Stomach (tissue), 8 donors: ENCODE measurements at regions not wholly inside any gene's neighbourhood (a gene's known extent, or its start where the extent isn't known, plus 50 kb on each side); places are given as distances from the start of the nearest gene placed in this dataset.

Experiments
- DNase-seq, 2 donors: peaks; one replicate each; pipeline versions ENCODE4 v3.0.0 to v3.0.0-alpha.2; 2013 to 2019
- H3K27ac ChIP-seq, 5 donors: fragments of 200-600 bp in 4 of 5; sonication (generic) in 4 of 5; one replicate each; pipeline ENCODE4 v1.5.1; 2013 to 2019; ENCODE audit warnings: mild to moderate bottlenecking in 1 of 5, moderate library complexity in 1 of 5
- H3K27me3 ChIP-seq, 3 donors: fragments of 200-600 bp; sonication (generic); one replicate each; pipeline ENCODE4 v1.5.1; 2017 to 2019; ENCODE audit warnings: mixed run types in 1 of 3
- H3K36me3 ChIP-seq, 4 donors: fragments of 200-600 bp; sonication (generic); 1 replicate in 3 of 4; 2 replicates in 1 of 4; pipeline ENCODE4 v1.5.1; 2016 to 2019
- H3K4me1 ChIP-seq, 4 donors: fragments of 200-600 bp; sonication (generic); one replicate each; pipeline ENCODE4 v1.5.1; 2016 to 2019
- H3K4me3 ChIP-seq, 4 donors: fragments of 200-600 bp; sonication (generic) in 3 of 4; one replicate each; pipeline ENCODE4 v1.5.1; 2016 to 2019; ENCODE audit warnings: mild to moderate bottlenecking in 1 of 4
- H3K9me3 ChIP-seq, 4 donors: fragments of 200-600 bp; sonication (generic); one replicate each; pipeline ENCODE4 v1.5.1; 2016 to 2019
- CTCF ChIP-seq, 7 experiments: fragments of 450-650 bp in 4 of 7; fragments of 200-600 bp in 3 of 7; sonication (generic) in 3 of 7; IDR thresholded peaks; one replicate each; pipeline ENCODE4 v1.5.1; 2016 to 2019; ENCODE audit warnings: antibody characterized with exemption in 7 of 7, control low read depth in 2 of 7, mild to moderate bottlenecking in 1 of 7
- EP300 ChIP-seq: sonication (generic); formaldehyde crosslinking; IDR thresholded peaks from one replicate; pipeline ENCODE4 v1.6.1; 2017; ENCODE audit warnings: antibody characterized with exemption
- POLR2A ChIP-seq, 4 donors: fragments of 450-650 bp; IDR thresholded peaks; one replicate each; pipeline ENCODE4 v1.6.1; 2016; ENCODE audit warnings: antibody characterized with exemption in 4 of 4, control low read depth in 2 of 4, mild to moderate bottlenecking in 1 of 4, moderate library complexity in 1 of 4
- POLR2AphosphoS5 ChIP-seq, 3 donors: sonication (generic); formaldehyde crosslinking; IDR thresholded peaks; one replicate each; pipeline ENCODE4 v1.6.1; 2016; ENCODE audit warnings: antibody characterized with exemption in 3 of 3
- WGBS, 5 donors: extraction: QIAGEN DNeasy Blood & Tissue Kit in 3 of 5; methylation state at CpG; one replicate each; pipeline versions ENCODE4 v1.1.5 to v1.1.7; 2013 to 2018; 5-methylcytosine and 5-hydroxymethylcytosine counted together
- intact Hi-C: fragments of 100-400 bp; cut with DNase I; formaldehyde crosslinking; loops from one replicate; pipeline ENCODE4 v1.15.1; 2023; ENCODE audit warnings: low total_unique reads
- donor health status: healthy with polysubstance abuse.
- donor health status: Bipolar disorder and iron deficiency.
- donor health status: healthy.

- no peak for DNase-seq
- Histone ChIP-seq H3K4me1 (no peaks in the 10 kb centered on the region), H3K36me3 (no peaks in the 10 kb centered on the region), H3K27me3 (no peaks in the 10 kb centered on the region), H3K4me3 (no peak overlapping the region), H3K9me3 (peaks cover 0 to 20% (median 6%) of the 10 kb centered on the region in 4 donors), H3K27ac (no peak overlapping the region)
- WGBS, 5 donors: 67 to 78% (median 74%) methylated on average over 9 of the region's 9 CpGs
- intact Hi-C loops: no loop called here
- no peak for TF ChIP-seq POLR2AphosphoS5 (IDR thresholded peaks at IDR 0.05)
- no peak for TF ChIP-seq POLR2A (IDR thresholded peaks at IDR 0.05)
- no peak for TF ChIP-seq EP300
- TF ChIP-seq CTCF (IDR thresholded peaks at IDR 0.05): no peak
These were observed 251.1 kb downstream of the NXPE2 start for GRCh38 chr11:114929351-114930000.

- WGBS, 5 donors: 65 to 94% (median 76%) methylated on average over 3 of the region's 3 CpGs
- no peaks in the 10 kb centered on the region for H3K4me1 ChIP-seq
- no peaks in the 10 kb centered on the region for H3K36me3 ChIP-seq
- no peak for DNase-seq
- TF ChIP-seq EP300 (no peak), POLR2AphosphoS5 (IDR thresholded peaks at IDR 0.05) (no peak), CTCF (IDR thresholded peaks at IDR 0.05) (no peak), POLR2A (IDR thresholded peaks at IDR 0.05) (no peak)
- H3K4me3 ChIP-seq: no peak overlapping the region
- H3K27ac ChIP-seq: no peak overlapping the region
- intact Hi-C loops: no loop called here
- no peaks in the 10 kb centered on the region for H3K27me3 ChIP-seq
- H3K9me3 ChIP-seq: peaks cover 0 to 13% (median 7%) of the 10 kb centered on the region in 4 donors
These were observed 260.5 kb downstream of the NXPE2 start for GRCh38 chr11:114938799-114939198.

- no peak for TF ChIP-seq POLR2AphosphoS5 (IDR thresholded peaks at IDR 0.05)
- no peak for TF ChIP-seq EP300
- no peak for TF ChIP-seq POLR2A (IDR thresholded peaks at IDR 0.05)
- TF ChIP-seq CTCF (IDR thresholded peaks at IDR 0.05): no peak
- Histone ChIP-seq H3K36me3 (no peaks in the 10 kb centered on the region), H3K4me3 (no peak overlapping the region), H3K27me3 (no peaks in the 10 kb centered on the region), H3K9me3 (peaks cover 0 to 12% (median 6%) of the 10 kb centered on the region in 4 donors), H3K27ac (no peak overlapping the region), H3K4me1 (no peaks in the 10 kb centered on the region)
- peak in 1 of 2 donors; percentile 4 for DNase-seq
- intact Hi-C loops: no loop called here
These were observed 263.9 kb downstream of the NXPE2 start for GRCh38 chr11:114942207-114942606.

GRCh38 chr11:114949614-114950351 is 271.5 kb downstream of the NXPE2 start:
- peaks cover 0 to 13% (median 6%) of the 10 kb centered on the region in 4 donors for H3K9me3 ChIP-seq
- WGBS, 5 donors: 73 to 85% (median 83%) methylated on average over 13 of the region's 13 CpGs

More at GRCh38 chr11:114949614-114950351, 271.5 kb downstream of the NXPE2 start:
- no peak for DNase-seq
- Histone ChIP-seq H3K36me3 (no peaks in the 10 kb centered on the region), H3K27me3 (peaks cover 0 to 5% (median 0%) of the 10 kb centered on the region in 3 donors), H3K27ac (no peak overlapping the region), H3K4me1 (no peaks in the 10 kb centered on the region), H3K4me3 (no peak overlapping the region)
- intact Hi-C loops: no loop called here
- no peak for TF ChIP-seq CTCF (IDR thresholded peaks at IDR 0.05)
- TF ChIP-seq POLR2AphosphoS5 (IDR thresholded peaks at IDR 0.05): no peak
- no peak for TF ChIP-seq EP300
- TF ChIP-seq POLR2A (IDR thresholded peaks at IDR 0.05): no peak
